Iris pigment epithelial cell (primary cell): ENCODE measurements at regions not wholly inside any gene's neighbourhood (a gene's known extent, or its start where the extent isn't known, plus 50 kb on each side); places are given as distances from the start of the nearest gene placed in this dataset.
A peak's percentile ranks its signal among the peaks of the same experiment; 100 is the strongest.

Experiments
- DNase-seq: peaks from one replicate; pipeline ENCODE4 v3.0.0-alpha.2; 2011; ENCODE audit warnings: low read depth

GRCh38 chr11:92482492-92483060 lies 258.0 kb downstream of the FAT3 start:
- DNase-seq: no peak

DNA sequence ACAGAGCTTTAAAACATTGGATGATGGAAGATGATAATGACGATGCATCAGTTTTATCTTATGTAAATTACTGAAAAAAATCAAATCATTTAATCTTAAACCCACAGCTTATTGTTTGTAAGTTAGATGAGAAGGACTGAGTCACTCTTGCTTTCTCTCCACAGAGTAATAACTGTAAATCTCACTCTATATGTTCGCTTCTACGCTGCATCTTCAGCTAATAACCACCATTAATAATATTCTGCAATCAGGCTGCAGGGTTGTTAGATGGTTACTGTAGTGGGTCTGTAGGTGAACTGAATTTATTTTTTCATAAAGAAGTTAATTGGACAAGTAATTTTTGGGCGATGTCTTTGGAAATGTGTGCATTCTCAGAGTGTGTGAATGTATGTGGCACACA lies 260.0 kb downstream of the FAT3 start:
- DNase-seq: no peak

- no peak for DNase-seq
These were observed 265.3 kb downstream of the FAT3 start for GRCh38 chr11:92489826-92490399.

GRCh38 chr11:92492372-92492771 lies 267.8 kb downstream of the FAT3 start:
- no peak for DNase-seq

GRCh38 chr11:92495107-92495793 lies 270.6 kb downstream of the FAT3 start:
- no peak for DNase-seq

DNA sequence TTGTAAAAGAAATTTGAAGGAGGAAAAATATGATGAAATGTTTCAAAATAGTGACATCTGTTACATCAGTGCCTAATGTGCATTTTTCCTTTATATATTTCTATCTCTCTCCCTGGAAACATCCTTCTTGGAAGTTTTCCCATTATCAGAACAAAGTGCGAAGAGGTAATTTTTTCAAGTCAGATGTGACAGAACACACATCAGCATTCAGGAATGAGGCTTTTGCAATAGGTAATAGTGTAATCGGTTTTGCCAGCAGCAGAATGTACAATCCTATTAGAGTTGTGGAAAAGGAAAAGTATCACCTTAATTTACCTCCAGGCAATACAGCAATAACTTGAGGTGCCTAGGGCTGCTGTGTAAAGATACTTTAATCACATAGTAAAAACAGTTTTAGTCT lies 275.8 kb downstream of the FAT3 start:
- no peak for DNase-seq

DNA sequence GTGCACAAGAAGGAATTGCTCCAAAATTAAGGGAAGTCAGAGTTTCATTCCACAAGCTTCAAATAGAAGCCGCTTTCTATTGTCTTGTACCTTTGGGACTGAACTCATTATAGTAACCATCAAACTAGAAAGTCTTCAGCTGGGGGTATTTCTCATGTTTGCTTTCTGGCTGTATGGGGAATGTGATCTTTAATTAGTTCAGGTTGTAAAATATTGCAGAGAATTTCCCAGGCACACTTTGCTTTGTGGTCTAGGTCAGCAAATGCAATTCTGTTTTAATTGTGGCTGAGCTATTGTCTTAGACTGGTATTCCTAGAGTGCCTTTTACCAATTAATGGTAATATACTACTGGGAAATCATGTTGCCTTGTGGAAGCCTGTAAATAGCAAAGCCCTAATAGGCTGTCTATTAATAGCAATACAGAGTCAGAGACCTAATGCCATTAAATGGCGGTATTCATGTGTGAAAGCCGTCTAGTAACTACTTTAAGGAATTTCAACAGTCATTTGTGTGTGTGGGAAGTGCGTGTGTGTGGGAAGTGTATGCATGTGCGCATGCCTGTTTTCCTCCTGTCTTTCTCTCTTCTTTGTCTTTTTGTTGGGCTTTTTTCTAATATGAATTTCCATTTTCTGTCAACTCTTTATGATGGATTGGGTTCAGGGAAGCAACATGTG lies 276.6 kb downstream of the FAT3 start:
- no peak for DNase-seq

- DNase-seq: no peak
These were observed 279.4 kb downstream of the FAT3 start for GRCh38 chr11:92504004-92504403.

GRCh38 chr11:92504534-92504933 lies 279.9 kb downstream of the FAT3 start:
- no peak for DNase-seq

DNA sequence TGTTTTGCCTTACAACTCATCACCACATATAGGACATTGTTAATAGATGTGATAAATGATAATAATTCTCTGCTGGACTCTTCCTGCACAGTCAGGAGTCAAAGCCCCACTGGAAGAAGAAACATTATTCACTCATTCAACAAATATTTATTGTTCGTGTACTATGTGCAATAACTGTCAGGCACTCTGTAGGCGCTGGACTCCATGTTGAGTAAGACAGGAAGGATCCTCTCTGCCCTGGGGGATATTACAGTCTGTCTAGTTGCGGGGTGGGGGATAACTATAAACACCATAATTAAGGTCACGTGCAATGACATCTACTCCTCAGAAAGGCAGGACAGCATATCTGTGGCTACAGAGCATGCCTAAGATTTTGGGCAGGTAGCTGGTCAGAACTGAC lies 281.1 kb downstream of the FAT3 start:
- no peak for DNase-seq

DNA sequence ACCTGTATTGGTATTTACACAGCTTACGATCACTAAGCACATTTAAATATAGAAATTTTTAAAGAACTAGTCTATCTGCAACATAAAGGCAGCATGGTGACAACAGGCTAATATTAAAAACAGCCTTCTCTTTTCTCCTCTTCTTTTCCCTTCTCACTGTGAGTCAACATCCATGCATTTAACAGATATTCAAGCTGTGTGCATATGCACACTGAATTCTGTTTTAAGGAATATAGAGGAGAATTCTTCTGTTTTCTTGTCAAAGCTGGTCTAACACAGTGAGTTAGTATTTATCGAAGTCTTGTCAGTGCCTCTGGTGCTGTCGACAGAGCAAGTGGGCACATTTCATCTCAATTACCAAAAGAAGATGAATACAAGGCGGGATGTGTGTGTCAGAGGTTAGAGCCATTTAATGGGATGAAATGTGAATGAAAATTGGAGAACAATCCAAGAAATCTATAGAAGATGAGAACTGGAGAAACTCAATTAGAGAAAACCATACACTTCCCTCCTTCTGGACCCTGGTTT lies 282.3 kb downstream of the FAT3 start:
- no peak for DNase-seq

DNA sequence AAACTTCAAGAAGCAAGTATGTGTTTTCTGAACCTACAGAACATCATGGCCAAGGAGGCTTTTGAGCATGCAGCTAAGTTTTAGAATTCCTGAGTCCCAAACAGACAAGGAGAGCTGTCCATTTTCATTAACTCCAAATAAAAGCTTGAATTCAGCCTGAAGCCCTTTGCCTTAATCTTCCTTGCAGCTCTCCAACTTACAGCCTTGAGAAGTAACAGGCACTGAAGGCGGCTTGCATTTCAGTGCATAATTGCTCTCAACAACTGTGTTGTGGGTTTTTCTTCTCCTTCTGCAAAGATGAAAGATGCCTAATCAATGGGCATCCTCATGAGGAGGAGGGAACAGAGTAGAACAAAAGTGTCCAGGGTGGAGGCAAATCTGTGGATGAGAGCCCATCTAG lies 286.0 kb downstream of the FAT3 start:
- DNase-seq: no peak

DNA sequence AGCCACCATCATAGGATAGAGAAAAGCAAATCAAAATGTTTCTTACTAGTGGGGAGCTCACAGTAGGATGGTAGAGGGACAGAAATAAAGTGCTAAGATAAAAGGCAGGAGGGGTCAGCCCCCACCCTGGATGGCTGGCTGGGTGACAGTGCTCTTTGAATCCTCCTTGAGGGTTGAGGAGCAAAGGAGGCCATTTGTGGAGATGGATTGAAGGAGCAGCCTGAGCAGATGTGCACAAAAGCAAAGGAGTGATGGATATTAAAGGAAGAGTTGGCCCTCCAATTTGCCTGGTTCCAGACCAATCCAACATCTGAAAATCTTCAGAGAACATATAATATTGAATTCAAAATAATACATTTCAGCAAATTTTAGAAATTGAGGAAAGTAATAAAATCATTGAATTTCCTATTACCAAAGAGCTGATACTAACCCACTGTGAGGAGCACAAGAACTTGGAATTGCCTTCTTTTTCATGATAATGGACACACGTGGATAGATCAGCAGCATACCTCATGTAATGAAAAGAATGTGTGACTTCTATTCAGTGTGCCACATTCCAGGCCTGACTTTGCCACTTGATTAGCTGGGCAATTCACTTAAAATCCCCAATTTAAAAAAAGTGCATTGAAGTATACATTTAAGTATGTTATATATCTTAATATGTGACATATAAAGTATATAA lies 287.0 kb downstream of the FAT3 start:
- no peak for DNase-seq

DNA sequence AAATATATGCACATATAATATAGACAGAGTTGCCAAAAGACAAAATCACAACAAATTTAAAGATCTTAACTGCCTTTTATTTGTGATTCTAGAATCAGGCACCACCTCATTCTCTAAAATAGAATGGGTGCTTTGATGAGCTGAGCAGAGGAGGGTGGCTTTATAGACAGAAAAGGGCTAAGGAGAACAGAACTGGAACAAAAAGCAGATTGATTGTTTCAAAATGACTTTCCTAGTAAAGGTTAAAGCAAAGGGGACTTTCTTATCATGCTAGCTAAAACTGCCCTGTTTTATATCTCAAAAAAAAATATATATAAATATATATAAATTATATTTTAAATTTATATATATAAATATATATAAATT lies 287.6 kb downstream of the FAT3 start:
- no peak for DNase-seq

DNA sequence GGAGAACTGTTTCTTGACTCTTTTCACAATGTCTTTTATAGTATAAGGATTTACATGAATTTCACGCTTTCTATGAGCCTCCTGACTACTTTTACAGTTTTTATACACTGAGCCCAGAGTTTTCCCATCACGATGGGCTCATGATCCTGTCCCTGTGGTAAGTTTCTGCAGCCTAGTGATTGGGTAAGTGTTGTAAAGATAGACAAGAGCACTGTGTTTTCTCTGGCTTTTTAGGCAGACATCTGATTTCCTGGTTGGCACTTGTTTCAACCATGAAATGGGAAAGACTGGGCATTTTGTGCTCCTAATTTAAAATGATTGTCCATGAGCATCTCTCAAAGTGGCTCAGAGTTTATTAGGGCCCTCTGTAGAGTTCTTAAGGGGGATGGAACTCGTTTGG lies 299.0 kb downstream of the FAT3 start:
- no peak for DNase-seq

- DNase-seq: no peak
These were observed 299.9 kb downstream of the FAT3 start for GRCh38 chr11:92524542-92524941.

- no peak for DNase-seq
These were observed 302.8 kb downstream of the FAT3 start for GRCh38 chr11:92527467-92527866.

- DNase-seq: peak; percentile 3
These were observed 303.4 kb downstream of the FAT3 start for GRCh38 chr11:92528001-92528400.

- no peak for DNase-seq
These were observed 306.6 kb downstream of the FAT3 start for GRCh38 chr11:92531065-92531739.

GRCh38 chr11:92533657-92534335 lies 309.2 kb downstream of the FAT3 start:
- no peak for DNase-seq

GRCh38 chr11:92536883-92537282 lies 312.3 kb downstream of the FAT3 start:
- DNase-seq: no peak
